ENCODE measurements at regions not wholly inside any gene's neighbourhood (a gene's known extent, or its start where the extent isn't known, plus 50 kb on each side); places are given as distances from the start of the nearest gene placed in this dataset.

GRCh38 chr10:31701546-31701945, 227.1 kb downstream of the ARHGAP12 start:
- TF ChIP-seq CTCF (IDR thresholded peaks at IDR 0.05) (no peak), EP300 (IDR thresholded peaks at IDR 0.05) (no peak), POLR2A (IDR thresholded peaks at IDR 0.05) (no peak)

Data from gastroesophageal sphincter (tissue), 3 donors.